ENCODE measurements at regions not wholly inside any gene's neighbourhood (a gene's known extent, or its start where the extent isn't known, plus 50 kb on each side); places are given as distances from the start of the nearest gene placed in this dataset.

DNA sequence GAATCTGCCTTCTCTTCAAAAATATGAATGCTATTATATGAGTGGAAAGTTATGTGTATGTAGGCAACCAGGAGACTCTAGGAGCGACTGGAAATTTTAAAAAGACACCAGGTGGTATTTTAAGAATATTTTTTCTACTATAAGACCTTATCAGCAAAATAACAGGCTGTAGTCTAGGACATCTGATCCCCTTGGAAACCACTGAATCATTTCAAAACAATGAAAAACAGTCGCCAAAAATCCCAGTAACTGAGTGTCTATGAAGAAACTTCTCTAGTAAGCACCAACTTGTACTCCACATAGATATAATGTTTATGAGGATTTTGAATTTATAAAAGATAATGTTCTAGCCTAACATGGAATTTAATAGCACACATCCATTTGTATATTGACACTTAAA, 358.5 kb downstream of the GPATCH2 start:
- Histone ChIP-seq H3K27ac (no peak overlapping the region), H3K4me3 (no peak overlapping the region), H3K9me3 (no peaks in the 10 kb centered on the region), H3K4me1 (no peaks in the 10 kb centered on the region), H3K36me3 (no peaks in the 10 kb centered on the region), H3K27me3 (no peaks in the 10 kb centered on the region)
- DNase-seq (ENCODE audit: low spot score), result no peak
- no peak for TF ChIP-seq CTCF (IDR thresholded peaks at IDR 0.05)

GRCh38 chr1:217270101-217270500, 360.8 kb downstream of the GPATCH2 start:
- Histone ChIP-seq H3K36me3 (no peaks in the 10 kb centered on the region), H3K4me3 (no peak overlapping the region), H3K27ac (no peak overlapping the region), H3K4me1 (no peaks in the 10 kb centered on the region), H3K27me3 (no peaks in the 10 kb centered on the region), H3K9me3 (no peaks in the 10 kb centered on the region)
- no peak for TF ChIP-seq CTCF (IDR thresholded peaks at IDR 0.05)
- DNase-seq (ENCODE audit: low spot score), result no peak

DNA sequence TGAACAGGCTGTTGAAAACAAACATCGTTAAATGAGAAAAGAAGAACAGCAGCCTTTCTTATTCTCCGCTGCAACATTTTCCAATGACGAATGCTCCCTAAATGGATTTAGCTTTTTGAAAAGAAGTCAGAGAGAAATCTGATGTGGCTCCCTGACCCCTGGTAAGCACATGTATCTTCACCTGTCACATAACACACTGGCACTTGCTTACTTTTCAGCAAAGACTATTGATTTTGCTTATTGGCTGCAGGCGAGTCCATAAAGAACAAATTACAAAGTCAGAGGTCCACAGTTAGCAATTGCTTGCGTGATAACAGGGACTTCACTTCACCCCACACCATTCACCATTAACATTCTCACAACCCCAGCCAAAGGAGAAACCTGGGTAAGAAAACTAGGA, 362.8 kb downstream of the GPATCH2 start:
- H3K9me3 ChIP-seq, result no peaks in the 10 kb centered on the region
- no peak for TF ChIP-seq CTCF (IDR thresholded peaks at IDR 0.05)
- no peaks in the 10 kb centered on the region for H3K36me3 ChIP-seq
- DNase-seq (ENCODE audit: low spot score), result no peak
- H3K27me3 ChIP-seq, result no peaks in the 10 kb centered on the region
- no peak overlapping the region for H3K4me3 ChIP-seq
- H3K27ac ChIP-seq, result no peak overlapping the region
- no peaks in the 10 kb centered on the region for H3K4me1 ChIP-seq

DNA sequence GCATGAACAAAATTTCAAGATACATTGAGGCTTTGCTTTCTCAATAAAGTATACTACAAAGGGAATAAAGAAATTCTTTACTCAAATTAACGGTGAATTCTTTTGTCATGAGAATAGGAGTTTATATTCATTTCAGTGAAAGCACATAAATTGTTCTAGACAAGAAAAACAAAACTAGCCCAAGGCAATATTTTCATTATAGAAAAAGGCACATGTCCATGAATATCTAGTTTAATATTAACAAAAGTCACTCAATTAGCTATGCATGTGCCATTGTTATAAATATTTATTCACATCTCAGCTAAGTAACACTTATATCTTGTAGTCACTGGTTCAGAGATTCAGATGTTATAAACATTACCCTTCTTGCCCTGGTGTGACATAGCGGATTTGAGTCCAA, 369.3 kb downstream of the GPATCH2 start:
- H3K4me3 ChIP-seq, result no peak overlapping the region
- H3K4me1 ChIP-seq, result no peaks in the 10 kb centered on the region
- no peaks in the 10 kb centered on the region for H3K36me3 ChIP-seq
- no peak for TF ChIP-seq CTCF (IDR thresholded peaks at IDR 0.05)
- no peak for DNase-seq (ENCODE audit: low spot score)
- H3K27ac ChIP-seq, result no peak overlapping the region
- no peaks in the 10 kb centered on the region for H3K9me3 ChIP-seq
- no peaks in the 10 kb centered on the region for H3K27me3 ChIP-seq

DNA sequence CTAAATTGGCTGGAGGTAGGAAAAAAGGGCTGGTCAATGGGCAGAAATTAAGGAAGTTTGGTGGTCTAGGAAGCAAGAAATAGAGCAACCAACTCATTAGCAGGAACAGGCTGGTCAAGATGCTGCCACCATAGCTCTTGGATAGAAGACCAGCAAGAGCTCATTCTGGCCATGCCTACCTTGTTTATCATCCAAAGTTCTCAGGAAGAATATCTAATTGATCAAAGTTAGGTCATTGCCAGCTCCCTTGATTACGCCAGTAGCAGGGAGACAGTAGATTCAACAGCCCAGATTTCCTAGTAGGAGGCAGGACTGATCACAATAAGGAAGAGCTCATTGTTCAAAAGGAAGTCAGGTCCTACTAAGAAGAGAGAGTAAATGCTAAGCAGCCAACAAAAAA, 370.2 kb downstream of the GPATCH2 start:
- Histone ChIP-seq H3K4me3 (no peak overlapping the region), H3K27ac (no peak overlapping the region), H3K4me1 (no peaks in the 10 kb centered on the region), H3K36me3 (no peaks in the 10 kb centered on the region), H3K27me3 (no peaks in the 10 kb centered on the region), H3K9me3 (no peaks in the 10 kb centered on the region)
- TF ChIP-seq CTCF (IDR thresholded peaks at IDR 0.05), result no peak
- DNase-seq (ENCODE audit: low spot score), result no peak

DNA sequence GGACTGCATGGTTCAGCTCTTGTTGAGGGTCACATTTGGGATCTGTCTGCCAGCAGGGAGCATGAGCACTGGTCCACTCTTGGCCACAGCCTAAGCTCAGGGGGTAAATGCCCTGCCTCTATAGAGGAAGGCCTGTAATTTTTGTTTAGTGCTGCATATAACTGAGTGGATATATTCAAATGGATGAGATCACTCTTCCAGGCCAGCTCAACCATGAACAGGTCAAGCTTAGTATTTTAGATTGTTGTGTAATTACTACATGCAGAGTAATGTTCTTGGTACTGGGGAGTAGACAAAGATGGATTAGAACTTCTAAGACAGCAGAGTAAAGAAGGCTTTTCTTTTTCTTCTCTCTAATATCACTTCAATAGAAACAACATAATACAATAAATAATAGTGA, 376.9 kb downstream of the GPATCH2 start:
- Histone ChIP-seq H3K9me3 (no peaks in the 10 kb centered on the region), H3K4me3 (no peak overlapping the region), H3K36me3 (no peaks in the 10 kb centered on the region), H3K4me1 (no peaks in the 10 kb centered on the region), H3K27ac (no peak overlapping the region), H3K27me3 (no peaks in the 10 kb centered on the region)
- DNase-seq (ENCODE audit: low spot score), result no peak
- TF ChIP-seq CTCF (IDR thresholded peaks at IDR 0.05), result no peak
